ENCODE measurements at regions not wholly inside any gene's neighbourhood (a gene's known extent, or its start where the extent isn't known, plus 50 kb on each side); places are given as distances from the start of the nearest gene placed in this dataset.

DNA sequence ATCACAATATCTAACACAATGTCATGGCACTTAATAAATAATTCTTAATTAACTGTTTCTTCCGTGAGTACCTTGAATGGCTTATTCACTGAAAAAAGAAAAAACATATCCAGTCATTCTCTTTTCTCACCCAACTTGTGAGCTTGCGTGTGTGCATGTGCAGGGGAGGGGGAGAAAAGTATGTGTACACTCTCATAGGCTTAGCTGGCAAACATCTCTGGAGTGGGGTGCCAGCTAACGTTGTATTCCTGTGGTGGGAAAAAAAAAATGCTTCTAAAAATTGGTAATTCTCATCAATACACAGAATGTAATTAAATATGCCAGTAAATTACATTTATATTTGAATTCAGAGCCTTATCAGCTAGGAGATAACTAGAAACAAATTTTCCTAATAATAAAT is 291.9 kb upstream of the NOX3 start:
- DNase-seq (ENCODE audit: extremely low read depth in 1 of 2, low read depth in 1 of 2): no peak

DNA sequence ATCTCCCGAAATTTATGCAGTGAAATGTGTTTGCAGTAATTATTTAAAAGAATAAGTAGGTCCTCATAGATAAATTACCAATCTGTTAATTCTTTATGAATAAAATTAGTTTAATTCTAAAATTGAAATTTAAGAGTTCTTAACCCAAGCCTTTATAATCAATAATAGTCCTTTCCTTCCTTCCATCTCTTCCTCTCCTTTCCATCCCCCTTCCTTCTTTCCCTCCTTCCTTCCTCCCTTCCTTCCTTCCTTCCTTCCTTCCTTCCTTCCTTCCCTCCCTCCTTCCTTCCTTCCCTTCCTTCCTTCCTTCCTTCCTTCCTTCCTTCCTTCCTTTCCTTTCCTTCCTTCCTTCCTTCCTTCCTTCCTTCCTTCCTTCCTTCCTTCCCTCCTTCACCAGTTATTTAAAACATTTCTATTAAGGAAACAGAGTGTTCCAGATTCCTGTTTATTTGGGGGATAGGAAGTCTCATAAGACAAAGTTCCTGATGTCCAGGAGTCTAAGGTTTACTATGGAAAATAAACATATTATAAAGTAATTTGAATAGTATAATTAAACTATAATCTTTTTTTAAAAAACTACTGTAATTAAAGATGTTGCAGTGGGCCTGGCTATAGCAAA is 285.3 kb upstream of the NOX3 start:
- no peak for DNase-seq (ENCODE audit: extremely low read depth in 1 of 2, low read depth in 1 of 2)

- no peak for DNase-seq (ENCODE audit: extremely low read depth in 1 of 2, low read depth in 1 of 2)
Observed at GRCh38 chr6:155738602-155739105, 283.0 kb upstream of the NOX3 start.

GRCh38 chr6:155717374-155717773 is 261.7 kb upstream of the NOX3 start:
- DNase-seq (ENCODE audit: extremely low read depth in 1 of 2, low read depth in 1 of 2): no peak

GRCh38 chr6:155710704-155711103 is 255.1 kb upstream of the NOX3 start:
- DNase-seq (ENCODE audit: extremely low read depth in 1 of 2, low read depth in 1 of 2): no peak

DNA sequence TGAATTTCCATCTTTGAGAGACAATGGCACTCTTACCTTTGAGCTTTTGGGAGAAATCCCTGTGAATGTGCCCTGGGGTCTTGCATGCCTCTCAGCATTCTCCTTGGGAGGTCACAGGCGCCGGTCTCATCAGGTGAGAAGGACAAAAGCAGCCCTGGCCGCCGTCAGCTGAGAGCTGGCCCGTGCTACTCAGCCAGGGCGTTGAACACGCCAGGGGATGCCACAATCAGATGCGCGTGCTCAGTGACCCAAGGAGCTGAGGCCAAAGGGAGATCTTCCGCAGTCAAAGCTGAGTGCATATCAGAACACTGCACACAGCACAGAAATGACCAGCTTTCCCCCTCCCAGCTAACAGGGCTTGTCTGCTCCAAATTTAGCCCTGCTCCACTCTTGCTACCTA is 253.6 kb upstream of the NOX3 start:
- no peak for DNase-seq (ENCODE audit: extremely low read depth in 1 of 2, low read depth in 1 of 2)

DNA sequence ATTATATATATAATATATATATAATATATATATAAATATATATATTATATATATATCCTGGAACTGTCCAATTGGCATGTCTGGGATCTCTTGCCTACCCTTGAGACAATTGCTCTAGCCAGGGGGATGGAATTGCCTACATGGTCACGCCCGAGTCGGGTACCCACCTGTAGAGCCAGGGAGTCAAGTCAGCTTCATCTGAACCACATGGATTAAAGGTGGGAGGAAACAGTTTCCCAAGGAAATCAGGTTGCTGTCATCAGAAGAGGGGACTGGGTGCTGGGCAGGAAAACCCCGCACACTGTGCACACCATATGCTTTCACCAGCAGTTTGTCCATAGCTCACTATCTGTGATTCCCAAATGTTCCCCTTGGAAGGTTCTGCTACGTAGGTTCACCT is 252.5 kb upstream of the NOX3 start:
- no peak for DNase-seq (ENCODE audit: extremely low read depth in 1 of 2, low read depth in 1 of 2)

DNA sequence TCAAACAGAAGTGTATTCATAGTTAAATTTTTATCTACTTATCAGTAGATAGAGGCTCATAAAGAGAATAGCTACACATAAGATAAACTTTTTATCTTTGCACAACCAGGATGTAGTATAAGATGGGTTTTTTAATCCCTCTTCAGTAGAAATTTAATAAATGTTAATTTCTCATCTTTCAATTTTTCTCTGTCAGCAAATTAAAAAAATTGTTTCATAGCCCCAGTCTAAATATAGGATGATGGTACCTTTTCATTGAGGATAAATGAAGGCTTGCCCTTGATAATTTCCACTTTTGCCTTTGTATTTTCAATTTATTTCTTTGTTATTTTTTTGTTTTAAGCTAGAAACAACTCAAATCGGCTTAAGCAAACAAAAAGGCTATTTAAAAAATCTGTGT is 251.2 kb upstream of the NOX3 start:
- DNase-seq (ENCODE audit: extremely low read depth in 1 of 2, low read depth in 1 of 2): no peak

DNA sequence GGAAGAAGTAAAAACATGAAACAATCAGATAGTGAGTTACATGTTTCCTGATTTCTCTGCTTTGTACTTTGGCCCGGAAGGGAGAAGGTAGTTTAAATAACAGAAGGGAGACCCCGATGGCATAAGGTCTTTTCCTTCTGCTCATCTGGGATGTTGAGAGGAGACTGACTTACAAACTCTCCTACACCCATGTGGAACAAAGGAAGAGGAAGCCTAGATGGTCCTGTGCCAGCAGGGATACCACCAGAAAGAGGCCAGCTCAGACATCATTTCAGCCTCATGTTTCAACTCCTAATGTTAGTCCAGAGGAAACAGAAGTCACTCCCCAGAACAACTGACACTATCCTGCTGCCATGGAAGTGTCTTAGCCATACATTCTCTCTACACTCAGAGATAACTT is 250.7 kb upstream of the NOX3 start:
- DNase-seq (ENCODE audit: extremely low read depth in 1 of 2, low read depth in 1 of 2): no peak

- DNase-seq (ENCODE audit: extremely low read depth in 1 of 2, low read depth in 1 of 2): no peak
Observed at GRCh38 chr6:155701342-155701741, 245.7 kb upstream of the NOX3 start.

- no peak for DNase-seq (ENCODE audit: extremely low read depth in 1 of 2, low read depth in 1 of 2)
Observed at GRCh38 chr6:155695495-155695894, 239.9 kb upstream of the NOX3 start.

DNA sequence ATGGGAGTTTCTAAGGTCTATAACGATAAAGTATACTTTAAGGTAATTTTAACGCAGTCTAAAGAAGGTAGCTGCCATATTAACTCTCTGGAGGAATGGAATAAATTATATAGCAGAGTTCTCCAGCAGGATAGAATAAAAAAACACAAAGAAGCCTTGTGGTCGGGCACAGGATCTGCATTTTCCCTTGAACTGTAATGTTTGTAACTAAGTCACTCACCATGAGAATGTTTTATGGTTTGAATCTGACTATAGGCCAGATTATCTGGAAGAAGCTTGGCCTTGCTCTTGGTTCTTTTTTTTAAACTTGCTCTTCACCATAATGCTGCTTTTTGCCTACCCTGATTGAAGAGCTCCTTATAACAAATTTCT is 238.8 kb upstream of the NOX3 start:
- no peak for DNase-seq (ENCODE audit: extremely low read depth in 1 of 2, low read depth in 1 of 2)

GRCh38 chr6:155693573-155694418 is 238.2 kb upstream of the NOX3 start:
- DNase-seq (ENCODE audit: extremely low read depth in 1 of 2, low read depth in 1 of 2): no peak

DNA sequence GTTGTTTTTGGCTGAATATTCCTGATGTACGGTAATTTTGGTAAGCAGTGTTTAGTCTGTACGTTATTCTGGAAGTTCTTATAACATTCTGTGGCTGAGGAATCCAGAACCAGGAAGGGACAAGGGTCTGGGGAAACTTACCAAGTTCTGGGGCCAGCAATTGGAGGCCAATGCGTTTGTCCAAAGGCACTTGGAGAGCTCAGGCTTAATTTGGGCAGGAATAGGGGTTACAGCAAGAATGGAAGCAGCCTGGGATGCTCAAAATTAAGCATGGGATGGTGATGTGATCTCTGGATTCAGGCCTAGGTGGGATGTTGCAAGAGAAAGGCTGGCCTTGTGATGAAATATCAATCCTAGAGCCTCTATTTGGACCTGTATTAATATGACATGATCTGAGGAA is 235.2 kb upstream of the NOX3 start:
- DNase-seq (ENCODE audit: extremely low read depth in 1 of 2, low read depth in 1 of 2): no peak

DNA sequence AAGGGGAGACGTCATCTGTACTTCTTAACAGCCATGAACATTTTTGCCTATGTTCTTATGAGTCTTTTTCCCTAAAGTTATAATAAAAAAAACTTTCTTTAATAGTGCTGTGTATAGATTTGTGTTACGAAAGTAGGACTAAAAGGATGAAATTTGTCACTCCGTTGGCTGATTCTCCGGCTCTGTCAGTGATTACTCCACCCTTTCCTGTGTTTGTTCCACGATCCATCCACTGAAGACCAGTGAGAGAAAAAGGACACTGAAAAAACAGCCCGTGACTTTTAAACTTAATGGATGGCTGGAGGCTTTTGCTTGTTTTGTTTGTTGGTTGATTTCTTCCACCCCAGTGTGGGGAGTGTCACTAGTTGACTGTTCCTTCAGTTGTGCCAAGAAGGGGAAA is 232.0 kb upstream of the NOX3 start:
- no peak for DNase-seq (ENCODE audit: extremely low read depth in 1 of 2, low read depth in 1 of 2)

GRCh38 chr6:155684416-155685196 is 229.0 kb upstream of the NOX3 start:
- DNase-seq (ENCODE audit: extremely low read depth in 1 of 2, low read depth in 1 of 2): no peak

DNA sequence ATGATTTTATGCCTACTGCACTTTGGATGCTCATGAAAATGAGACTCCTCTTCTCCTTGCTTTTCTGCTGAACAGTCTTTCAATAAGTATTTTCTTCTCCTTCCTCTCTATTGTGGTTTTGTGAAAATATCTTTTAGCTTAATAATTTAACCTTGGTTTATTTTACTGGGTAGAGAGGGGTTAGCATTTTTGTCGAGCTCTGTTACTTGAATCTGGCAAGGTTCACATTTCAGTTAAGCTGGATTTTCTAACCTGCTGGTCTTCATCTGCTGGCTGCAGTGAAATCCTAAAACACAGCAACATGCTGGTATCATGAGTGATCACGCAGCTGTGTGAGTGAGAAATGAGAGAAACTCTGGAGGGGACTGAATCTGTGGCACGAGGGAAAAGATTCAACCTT is 222.7 kb upstream of the NOX3 start:
- no peak for DNase-seq (ENCODE audit: extremely low read depth in 1 of 2, low read depth in 1 of 2)

DNA sequence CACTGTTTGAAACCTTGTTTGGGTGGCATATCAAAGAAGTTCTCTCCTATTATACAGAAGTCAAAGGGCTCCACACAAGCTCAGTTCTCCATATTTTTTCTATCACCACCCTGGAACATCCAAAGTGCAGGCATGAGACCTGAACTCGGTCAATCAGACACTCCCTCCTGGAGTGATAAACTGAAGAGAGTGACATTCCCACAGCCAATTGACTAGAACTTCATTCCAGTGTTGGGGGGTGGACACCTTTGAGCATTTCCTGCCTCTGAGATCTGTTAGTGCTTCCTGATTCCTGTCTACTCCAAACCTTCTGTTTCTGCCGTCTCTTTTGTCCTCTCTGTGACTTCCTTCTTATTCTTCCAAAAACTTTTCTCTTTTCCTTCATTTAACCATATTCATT is 220.7 kb upstream of the NOX3 start:
- no peak for DNase-seq (ENCODE audit: extremely low read depth in 1 of 2, low read depth in 1 of 2)

DNA sequence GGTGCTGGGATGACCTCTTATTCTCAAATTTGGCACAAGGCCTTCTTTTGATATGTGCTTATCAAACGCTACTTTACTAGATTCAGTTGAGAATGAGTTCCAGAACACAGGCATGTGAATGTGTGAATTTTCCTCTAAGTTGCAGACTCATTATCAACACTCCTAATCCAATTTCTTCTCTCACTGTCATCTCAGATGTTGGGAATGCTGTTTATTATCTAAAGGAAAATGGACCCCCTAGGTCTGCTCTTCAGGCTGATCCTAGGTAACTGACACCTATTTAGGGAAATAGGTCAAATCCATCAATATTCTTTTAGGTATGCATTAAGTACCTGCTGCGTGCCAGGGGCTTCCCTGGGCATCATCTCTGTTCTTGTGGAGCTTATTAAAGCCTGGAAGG is 215.0 kb upstream of the NOX3 start:
- no peak for DNase-seq (ENCODE audit: extremely low read depth in 1 of 2, low read depth in 1 of 2)

DNA sequence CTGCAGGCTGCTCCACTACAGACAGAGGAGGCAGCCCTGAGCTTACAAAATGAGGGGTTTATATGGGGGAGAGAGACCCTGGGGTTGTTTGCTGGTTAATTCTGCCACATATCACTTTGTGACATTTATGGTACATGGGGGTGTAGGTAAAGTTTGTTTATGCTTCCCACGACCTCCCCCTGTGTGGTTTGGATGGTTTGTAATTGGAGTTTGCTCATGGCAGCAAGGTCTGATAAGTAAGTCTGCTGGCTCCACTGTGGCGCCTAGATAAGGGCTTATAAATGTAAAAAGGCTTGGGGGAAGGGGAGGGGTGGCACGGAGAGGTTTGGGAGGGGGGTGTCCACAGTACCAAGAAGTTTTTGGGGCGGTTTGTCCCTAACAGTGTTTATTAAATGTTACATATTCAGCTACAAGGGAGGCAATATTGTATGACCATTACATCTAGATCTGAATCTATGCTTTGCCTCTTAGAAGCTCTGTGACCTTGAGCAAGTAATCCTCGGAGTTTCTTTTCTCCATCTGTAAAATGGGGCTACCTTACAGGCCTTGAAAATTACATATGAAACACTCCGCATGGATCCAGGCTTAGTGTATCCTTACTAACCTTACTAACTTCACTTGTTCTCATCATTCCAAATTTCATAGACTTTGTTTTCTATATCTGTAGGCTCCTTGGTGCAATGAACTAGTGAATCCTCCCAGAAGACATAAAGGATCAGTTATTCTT is 204.8 kb upstream of the NOX3 start:
- no peak for DNase-seq (ENCODE audit: extremely low read depth in 1 of 2, low read depth in 1 of 2)

GRCh38 chr6:155656024-155656423 is 200.4 kb upstream of the NOX3 start:
- no peak for DNase-seq (ENCODE audit: extremely low read depth in 1 of 2, low read depth in 1 of 2)
